ENCODE measurements at regions not wholly inside any gene's neighbourhood (a gene's known extent, or its start where the extent isn't known, plus 50 kb on each side); places are given as distances from the start of the nearest gene placed in this dataset.

- DNase-seq, result no peak
These were observed 660.4 kb downstream of the VRK1 start for GRCh38 chr14:97457575-97458085.

DNA sequence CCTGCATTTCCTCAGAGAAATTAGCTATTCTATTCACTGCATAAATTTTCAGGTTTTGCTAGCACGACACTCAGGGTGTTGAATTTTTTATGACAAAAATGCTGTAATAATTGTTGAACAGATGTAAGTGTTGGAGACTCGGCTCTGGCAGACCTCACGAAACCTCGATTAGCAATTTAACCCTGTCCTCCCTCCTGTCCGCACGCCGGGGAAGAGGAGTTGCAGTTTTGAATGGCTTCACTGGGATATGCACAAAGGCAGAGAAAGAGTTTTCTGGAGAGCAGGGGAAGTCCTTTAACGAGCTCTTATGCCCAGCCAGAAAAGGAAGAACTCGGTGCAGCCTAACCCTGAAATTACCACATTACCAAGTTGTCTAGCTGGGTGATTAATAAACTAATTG is 661.1 kb downstream of the VRK1 start:
- no peak for DNase-seq

GRCh38 chr14:97458661-97459579 is 661.7 kb downstream of the VRK1 start:
- no peak for DNase-seq

GRCh38 chr14:97462081-97462480 is 664.9 kb downstream of the VRK1 start:
- no peak for DNase-seq

- DNase-seq, result no peak
These were observed 671.0 kb downstream of the VRK1 start for GRCh38 chr14:97468220-97468619.

- no peak for DNase-seq
These were observed 680.2 kb downstream of the VRK1 start for GRCh38 chr14:97477353-97477752.

- DNase-seq, result no peak
These were observed 688.0 kb downstream of the VRK1 start for GRCh38 chr14:97485201-97485600.

DNA sequence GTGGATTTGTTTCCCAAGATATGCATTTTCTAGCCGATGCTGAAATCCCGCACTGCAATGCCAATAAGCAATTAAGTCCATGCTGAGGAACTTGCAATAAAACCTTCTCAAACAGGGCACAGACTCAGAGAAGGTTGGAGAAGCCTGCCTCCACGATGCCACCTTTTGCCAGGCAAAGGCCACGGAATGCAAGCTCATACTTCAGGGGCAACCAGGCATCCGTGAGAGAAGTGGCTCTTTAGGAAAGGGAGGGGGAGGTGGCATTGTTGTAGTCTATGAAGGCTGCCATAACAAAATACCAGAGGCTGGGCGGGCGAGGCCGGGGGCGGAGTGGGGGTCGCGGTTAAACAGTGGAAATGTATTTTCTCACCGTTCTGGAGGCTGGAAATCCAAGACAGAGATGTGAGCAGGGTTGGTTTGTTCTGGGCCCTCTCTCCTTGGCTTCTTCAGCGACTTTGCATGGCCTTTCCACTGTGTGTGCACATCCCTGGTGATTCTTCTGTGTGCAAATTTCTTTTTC is 689.5 kb downstream of the VRK1 start:
- no peak for DNase-seq

DNA sequence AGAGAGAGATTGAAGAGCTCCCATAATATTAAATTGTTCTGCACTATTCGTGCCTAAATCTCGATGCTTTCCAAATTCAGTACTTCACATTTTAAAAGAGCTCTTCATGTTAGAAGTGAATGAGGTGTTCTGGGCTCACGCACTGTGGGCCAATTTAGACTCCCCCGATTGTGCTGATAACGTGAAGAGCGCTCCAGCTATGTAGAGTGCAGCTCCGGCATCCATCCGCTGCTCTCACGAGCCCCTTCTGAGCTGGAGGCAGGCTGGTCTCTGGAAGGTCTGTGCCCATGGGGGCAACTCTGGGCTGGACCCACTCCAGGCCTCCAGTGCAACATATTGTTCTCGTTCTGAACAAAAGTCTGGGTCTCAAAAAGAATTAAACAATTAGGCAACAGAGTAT is 692.6 kb downstream of the VRK1 start:
- no peak for DNase-seq

DNA sequence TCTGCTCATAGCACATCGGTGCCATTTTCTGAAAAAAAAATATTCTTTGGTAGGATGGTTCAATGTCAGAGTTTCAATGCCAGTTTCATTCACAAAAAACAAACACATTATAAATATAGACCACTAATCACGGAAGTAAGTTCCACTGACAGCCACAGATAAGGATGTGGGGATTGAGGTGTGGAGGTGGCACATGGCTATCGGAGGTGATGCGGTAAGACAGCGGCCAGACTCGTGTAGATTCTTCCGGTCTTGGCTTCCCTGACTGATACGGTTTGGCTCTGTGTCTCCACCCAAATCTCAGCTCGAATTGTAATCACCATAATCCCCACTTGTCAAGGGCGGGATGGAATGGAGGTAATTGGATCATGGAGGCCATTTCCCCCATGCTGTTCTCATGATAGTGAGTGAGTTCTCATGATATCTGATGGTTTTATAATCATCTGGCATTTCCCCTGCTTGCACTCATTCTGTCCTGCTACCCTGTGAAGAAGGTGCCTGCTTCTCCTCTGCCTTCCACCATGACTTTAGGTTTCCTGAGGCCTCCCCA is 693.4 kb downstream of the VRK1 start:
- no peak for DNase-seq

- no peak for DNase-seq
These were observed 694.5 kb downstream of the VRK1 start for GRCh38 chr14:97491697-97492096.

DNA sequence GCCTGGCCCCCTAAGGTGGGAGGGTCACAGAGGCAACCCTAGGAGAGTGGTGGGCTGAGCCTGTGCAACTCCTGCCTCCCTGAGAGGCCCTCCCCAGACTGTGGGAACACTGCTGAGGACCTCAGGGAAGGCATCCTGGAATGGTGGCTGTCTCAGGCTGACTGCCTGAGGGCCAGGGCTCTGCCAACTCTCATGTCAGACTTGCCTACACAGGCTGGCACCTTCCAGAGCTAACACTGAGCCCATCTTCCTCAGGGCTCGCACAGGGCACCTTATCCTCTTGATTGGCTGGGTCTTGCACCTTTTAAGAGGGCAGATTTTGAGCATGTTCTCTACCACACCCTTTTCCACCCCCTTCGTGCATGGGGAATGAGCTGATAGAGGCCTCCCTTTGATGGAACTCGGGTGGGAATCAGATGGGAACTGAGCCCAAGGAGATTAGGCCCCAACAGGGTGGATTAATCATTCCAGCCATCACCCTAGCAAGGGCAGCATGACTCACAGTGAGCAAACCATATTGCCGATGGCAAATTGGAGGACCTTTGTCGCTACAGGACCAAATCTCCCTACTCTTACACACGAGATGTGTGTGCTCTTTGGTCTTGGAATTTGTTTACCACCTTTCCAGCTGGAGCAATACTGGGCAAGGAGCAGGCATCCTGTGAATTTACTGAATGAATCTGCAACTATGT is 702.8 kb downstream of the VRK1 start:
- DNase-seq, result no peak

GRCh38 chr14:97506626-97507025 is 709.4 kb downstream of the VRK1 start:
- DNase-seq, result no peak

DNA sequence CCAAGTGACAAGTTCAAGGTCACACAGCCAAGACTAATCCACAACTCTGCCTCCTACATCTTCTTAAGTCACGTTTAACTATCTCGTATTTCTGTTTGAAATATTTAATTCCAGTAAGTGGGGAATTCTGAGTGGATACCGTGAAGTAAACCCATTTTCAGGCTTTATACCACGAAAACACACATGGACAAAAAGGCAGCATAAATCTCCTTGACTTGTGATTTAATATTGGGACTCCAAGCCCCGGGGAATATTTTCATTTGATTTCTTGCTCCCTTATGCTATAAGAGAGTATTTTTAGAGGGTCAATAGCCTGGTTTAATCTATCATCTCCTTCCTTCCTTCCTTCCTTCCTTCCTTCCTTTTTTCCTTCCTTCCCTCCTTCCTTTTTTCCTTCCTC is 716.7 kb downstream of the VRK1 start:
- no peak for DNase-seq

- no peak for DNase-seq
These were observed 720.5 kb downstream of the VRK1 start for GRCh38 chr14:97517566-97518234.

- DNase-seq, result no peak
These were observed 726.8 kb downstream of the VRK1 start for GRCh38 chr14:97523936-97524335.

DNA sequence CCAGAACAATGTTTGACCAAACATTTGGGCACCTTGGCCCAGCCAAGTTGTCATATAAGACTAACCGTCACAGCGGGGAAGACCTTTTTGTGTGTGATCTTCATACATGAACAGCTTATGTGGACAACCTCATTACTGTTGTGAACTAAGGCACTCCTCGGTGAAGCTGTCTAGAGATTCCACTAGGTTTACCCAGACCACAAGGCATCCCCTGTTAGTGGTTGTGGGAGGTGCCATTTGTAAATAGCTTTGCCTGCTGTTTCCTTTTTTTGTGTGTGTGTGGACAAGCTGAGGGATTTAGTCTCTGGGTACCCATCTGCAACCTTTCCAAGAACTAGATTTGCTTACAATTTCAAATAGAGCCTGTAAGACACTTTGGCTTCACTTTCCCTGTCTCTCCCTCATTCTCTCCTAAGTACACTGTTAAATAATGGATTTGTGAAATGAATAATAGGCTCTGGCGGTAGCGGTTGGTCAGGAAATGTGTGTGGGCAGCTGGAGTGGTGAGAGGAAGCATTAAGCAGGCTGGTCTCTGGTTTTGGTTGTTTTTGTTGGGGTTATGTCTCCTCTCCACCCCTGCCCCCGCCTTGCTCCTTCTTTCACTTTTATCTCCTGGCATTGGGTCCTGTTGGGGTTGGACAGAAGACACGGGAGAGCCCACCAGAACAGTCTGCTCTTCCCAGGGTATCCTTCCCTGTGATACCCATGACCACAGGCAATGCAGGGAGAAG is 727.6 kb downstream of the VRK1 start:
- no peak for DNase-seq

DNA sequence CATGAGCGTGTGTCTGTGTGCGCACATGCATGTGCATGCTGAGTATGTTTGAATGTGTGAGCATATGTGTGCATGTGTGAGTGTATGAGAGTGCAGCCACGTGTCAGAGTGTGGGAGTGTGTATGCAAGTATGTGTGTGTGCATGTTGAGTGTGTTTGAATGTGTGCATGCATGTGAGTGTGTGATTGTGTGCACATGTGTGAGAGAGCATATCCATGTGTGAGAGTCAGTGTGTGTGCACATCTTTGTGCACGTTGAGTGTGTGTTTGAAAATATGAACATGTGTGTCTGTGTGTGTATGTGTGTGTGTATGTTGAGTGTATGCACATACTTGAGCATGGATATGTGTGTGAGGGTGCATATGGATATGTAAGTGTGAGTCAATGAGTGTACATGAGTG is 730.8 kb downstream of the VRK1 start:
- no peak for DNase-seq

DNA sequence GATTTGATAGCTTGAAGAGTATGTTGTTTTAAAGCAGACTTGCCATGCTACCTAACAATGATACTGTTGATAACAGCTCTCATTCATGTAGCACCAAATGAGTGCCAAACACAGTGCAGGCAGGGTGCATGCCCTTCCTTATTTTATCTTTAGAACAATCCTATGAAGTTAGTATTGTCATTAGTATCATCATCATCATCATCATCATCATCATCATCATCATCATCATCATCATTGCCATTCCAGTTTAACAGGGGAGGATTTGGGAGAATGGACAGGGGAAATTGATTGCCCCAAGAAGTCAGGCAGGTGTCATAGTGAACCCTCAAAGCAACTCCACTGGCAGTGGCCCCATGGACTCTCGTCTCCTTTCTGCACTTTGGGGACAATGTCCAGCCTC is 734.9 kb downstream of the VRK1 start:
- no peak for DNase-seq

GRCh38 chr14:97536421-97536820 is 739.2 kb downstream of the VRK1 start:
- no peak for DNase-seq

DNA sequence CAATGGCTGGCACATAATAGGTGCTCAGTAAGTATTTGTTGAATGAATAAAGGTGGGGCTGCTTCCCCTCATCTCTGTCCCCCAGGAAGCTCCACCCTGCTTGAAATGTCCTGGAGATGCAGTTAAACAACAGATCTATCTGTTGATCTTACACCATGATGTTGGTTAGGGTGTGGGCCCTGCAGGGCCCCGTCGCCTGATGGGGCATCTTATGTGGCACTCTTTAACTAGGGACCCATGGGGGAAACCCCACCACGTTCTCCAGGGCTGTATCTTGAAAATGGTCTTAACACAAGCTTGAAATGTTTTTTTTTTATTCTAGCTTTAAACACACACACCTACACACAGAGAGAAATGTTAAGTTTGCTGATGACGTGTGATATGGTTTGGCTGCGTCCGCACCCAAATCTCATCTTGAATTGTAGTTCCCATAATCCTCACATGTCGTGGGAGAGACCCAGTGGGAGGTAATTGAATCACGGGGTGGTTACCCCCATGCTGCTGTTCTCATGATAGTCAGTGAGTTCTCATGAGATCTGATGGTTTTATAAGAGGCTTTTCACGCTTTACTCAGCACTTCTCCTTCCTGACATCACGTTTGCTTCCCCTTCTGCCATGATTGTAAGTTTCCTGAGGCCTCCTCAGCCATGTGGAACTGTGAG is 741.7 kb downstream of the VRK1 start:
- DNase-seq, result no peak

GRCh38 chr14:97539411-97539795 is 742.2 kb downstream of the VRK1 start:
- DNase-seq, result no peak
